Ureter (tissue), 1 donor: ENCODE measurements at regions not wholly inside any gene's neighbourhood (a gene's known extent, or its start where the extent isn't known, plus 50 kb on each side); places are given as distances from the start of the nearest gene placed in this dataset.

ENCODE experiments used
- DNase-seq: peaks from one replicate; pipeline ENCODE4 v3.0.0-alpha.2; 2020; ENCODE audit warnings: low spot score
- donor health status: DM: yes; HTN: yes; CAD: no.

- no peak for DNase-seq
These were observed 163.6 kb downstream of the TNFSF18 start for GRCh38 chr1:172887162-172887561.

- DNase-seq = no peak
These were observed 157.4 kb downstream of the TNFSF18 start for GRCh38 chr1:172893146-172893841.

- DNase-seq = no peak
These were observed 156.2 kb downstream of the TNFSF18 start for GRCh38 chr1:172894349-172895049.

GRCh38 chr1:172895050-172895460 lies 155.7 kb downstream of the TNFSF18 start:
- DNase-seq = no peak

GRCh38 chr1:172895761-172896160 lies 155.0 kb downstream of the TNFSF18 start:
- DNase-seq = no peak

- DNase-seq = no peak
These were observed 153.0 kb downstream of the TNFSF18 start for GRCh38 chr1:172897738-172898137.

- no peak for DNase-seq
These were observed 151.9 kb downstream of the TNFSF18 start for GRCh38 chr1:172898866-172899265.

- DNase-seq = no peak
These were observed 150.3 kb downstream of the TNFSF18 start for GRCh38 chr1:172900376-172900997.

- no peak for DNase-seq
These were observed 148.5 kb downstream of the TNFSF18 start for GRCh38 chr1:172902200-172902599.

GRCh38 chr1:172902861-172903381 lies 147.8 kb downstream of the TNFSF18 start:
- DNase-seq = no peak

- DNase-seq = no peak
These were observed 147.0 kb downstream of the TNFSF18 start for GRCh38 chr1:172903581-172904220.

- DNase-seq = no peak
These were observed 145.3 kb downstream of the TNFSF18 start for GRCh38 chr1:172905452-172905851.

- DNase-seq = no peak
These were observed 143.8 kb downstream of the TNFSF18 start for GRCh38 chr1:172906778-172907592.

- DNase-seq = no peak
These were observed 142.9 kb downstream of the TNFSF18 start for GRCh38 chr1:172907834-172908326.

- no peak for DNase-seq
These were observed 141.0 kb downstream of the TNFSF18 start for GRCh38 chr1:172909606-172910326.

- DNase-seq = no peak
These were observed 137.9 kb downstream of the TNFSF18 start for GRCh38 chr1:172912765-172913260.

- no peak for DNase-seq
These were observed 136.1 kb downstream of the TNFSF18 start for GRCh38 chr1:172914501-172915144.

- DNase-seq = no peak
These were observed 135.5 kb downstream of the TNFSF18 start for GRCh38 chr1:172915271-172915670.

GRCh38 chr1:172916116-172916515 lies 134.6 kb downstream of the TNFSF18 start:
- no peak for DNase-seq

- DNase-seq = no peak
These were observed 132.8 kb downstream of the TNFSF18 start for GRCh38 chr1:172917972-172918371.
